ENCODE measurements at regions not wholly inside any gene's neighbourhood (a gene's known extent, or its start where the extent isn't known, plus 50 kb on each side); places are given as distances from the start of the nearest gene placed in this dataset.

DNA sequence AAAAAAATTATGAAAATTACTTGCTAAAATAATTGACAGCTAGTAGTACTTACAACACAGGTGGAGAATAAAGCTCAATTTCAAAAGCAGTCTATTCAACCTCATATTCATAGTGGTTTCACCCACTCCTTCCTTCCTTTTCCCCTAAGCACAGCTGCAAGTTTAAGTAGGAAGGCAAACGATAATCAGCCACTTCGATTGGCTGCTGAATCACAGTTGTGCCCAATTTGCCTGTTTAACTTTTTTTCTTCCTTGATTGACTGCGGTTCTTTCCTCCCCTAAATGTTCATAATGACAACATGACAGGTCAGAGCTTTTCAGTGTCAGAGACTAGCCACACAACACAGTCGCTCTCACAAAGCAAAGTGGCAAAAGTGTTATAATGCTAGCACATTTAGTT is 468.0 kb upstream of the GBE1 start:
- TF ChIP-seq TAF1 (IDR thresholded peaks at IDR 0.05; ENCODE audit: low read depth), result no peak
- TF ChIP-seq RAD21 (IDR thresholded peaks at IDR 0.05; ENCODE audit: low read depth), result no peak
- no peak for TF ChIP-seq TCF12 (IDR thresholded peaks at IDR 0.05; ENCODE audit: low read depth)
- no peak for TF ChIP-seq CEBPB (IDR thresholded peaks at IDR 0.05)
- TF ChIP-seq YY1 (IDR thresholded peaks at IDR 0.05; ENCODE audit: low read depth), result no peak
- TF ChIP-seq, protein P1, sequence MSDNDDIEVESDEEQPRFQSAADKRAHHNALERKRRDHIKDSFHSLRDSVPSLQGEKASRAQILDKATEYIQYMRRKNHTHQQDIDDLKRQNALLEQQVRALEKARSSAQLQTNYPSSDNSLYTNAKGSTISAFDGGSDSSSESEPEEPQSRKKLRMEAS (IDR thresholded peaks at IDR 0.05), result no peak
- no peak for TF ChIP-seq CREB1 (IDR thresholded peaks at IDR 0.05; ENCODE audit: low read depth)
- TF ChIP-seq EP300 (IDR thresholded peaks at IDR 0.05; ENCODE audit: borderline replicate concordance), result no peak
- TF ChIP-seq EGR1 (IDR thresholded peaks at IDR 0.05), result no peak
